ENCODE measurements at regions not wholly inside any gene's neighbourhood (a gene's known extent, or its start where the extent isn't known, plus 50 kb on each side); places are given as distances from the start of the nearest gene placed in this dataset.
"Not testable (repeated sequence)": the region's sequence is repeated elsewhere in the genome, so short reads cannot be mapped to it uniquely, and the experiment has no call there.

GRCh38 chr2:62398356-62398755 is 107.6 kb downstream of the TMEM17 start:
- H3K36me3 ChIP-seq (ENCODE audit: insufficient read depth, low read length) = no peaks in the 10 kb centered on the region
- H4K20me1 ChIP-seq (ENCODE audit: insufficient read depth, low read length) = no peaks in the 10 kb centered on the region
- H3K4me3 ChIP-seq (ENCODE audit: insufficient read depth, low read length) = no peak overlapping the region
- no peak overlapping the region for H3K27ac ChIP-seq (ENCODE audit: low read depth, low read length)
- no peak overlapping the region for H3K4me2 ChIP-seq (ENCODE audit: insufficient read depth, low read length)
- no peak overlapping the region for H2AFZ ChIP-seq (ENCODE audit: low read length)
- H3K9me3 ChIP-seq (ENCODE audit: low read depth, low read length) = no peaks in the 10 kb centered on the region
- H3K4me1 ChIP-seq (ENCODE audit: insufficient read depth, low read length) = no peaks in the 10 kb centered on the region
- H3K27me3 ChIP-seq (ENCODE audit: insufficient read depth, low read length) = no peaks in the 10 kb centered on the region
- TF ChIP-seq CTCF (IDR thresholded peaks at IDR 0.05; ENCODE audit: extremely low read depth, low read depth, low read length) = no peak
- no peaks in the 10 kb centered on the region for H3K79me2 ChIP-seq (ENCODE audit: insufficient read depth, low read length)
- no peak for DNase-seq (ENCODE audit: insufficient read length, low spot score, missing footprints)

- Histone ChIP-seq H3K4me3 (ENCODE audit: insufficient read depth, low read length) (no peak overlapping the region), H3K4me2 (ENCODE audit: insufficient read depth, low read length) (no peak overlapping the region), H4K20me1 (ENCODE audit: insufficient read depth, low read length) (no peaks in the 10 kb centered on the region), H3K4me1 (ENCODE audit: insufficient read depth, low read length) (no peaks in the 10 kb centered on the region), H3K36me3 (ENCODE audit: insufficient read depth, low read length) (no peaks in the 10 kb centered on the region), H3K79me2 (ENCODE audit: insufficient read depth, low read length) (no peaks in the 10 kb centered on the region), H3K27ac (ENCODE audit: low read depth, low read length) (no peak overlapping the region), H3K27me3 (ENCODE audit: insufficient read depth, low read length) (no peaks in the 10 kb centered on the region), H2AFZ (ENCODE audit: low read length) (no peak overlapping the region), H3K9me3 (ENCODE audit: low read depth, low read length) (no peaks in the 10 kb centered on the region)
- TF ChIP-seq CTCF (IDR thresholded peaks at IDR 0.05; ENCODE audit: extremely low read depth, low read depth, low read length) = no peak
- DNase-seq (ENCODE audit: insufficient read length, low spot score, missing footprints) = no peak
These were observed 109.1 kb downstream of the TMEM17 start for GRCh38 chr2:62396880-62397279.

GRCh38 chr2:62393293-62393692 is 112.7 kb downstream of the TMEM17 start:
- no peak overlapping the region for H3K27ac ChIP-seq (ENCODE audit: low read depth, low read length)
- H3K4me3 ChIP-seq (ENCODE audit: insufficient read depth, low read length) = no peak overlapping the region
- no peaks in the 10 kb centered on the region for H4K20me1 ChIP-seq (ENCODE audit: insufficient read depth, low read length)
- H3K4me2 ChIP-seq (ENCODE audit: insufficient read depth, low read length) = no peak overlapping the region
- H3K79me2 ChIP-seq (ENCODE audit: insufficient read depth, low read length) = no peaks in the 10 kb centered on the region
- no peaks in the 10 kb centered on the region for H3K4me1 ChIP-seq (ENCODE audit: insufficient read depth, low read length)
- H3K27me3 ChIP-seq (ENCODE audit: insufficient read depth, low read length) = no peaks in the 10 kb centered on the region
- no peak for DNase-seq (ENCODE audit: insufficient read length, low spot score, missing footprints)
- no peak for TF ChIP-seq CTCF (IDR thresholded peaks at IDR 0.05; ENCODE audit: extremely low read depth, low read depth, low read length)
- H3K9me3 ChIP-seq (ENCODE audit: low read depth, low read length) = no peaks in the 10 kb centered on the region
- H2AFZ ChIP-seq (ENCODE audit: low read length) = no peak overlapping the region
- no peaks in the 10 kb centered on the region for H3K36me3 ChIP-seq (ENCODE audit: insufficient read depth, low read length)

GRCh38 chr2:62391696-62392095 is 114.3 kb downstream of the TMEM17 start:
- TF ChIP-seq CTCF (IDR thresholded peaks at IDR 0.05; ENCODE audit: extremely low read depth, low read depth, low read length) = no peak
- Histone ChIP-seq H3K4me3 (ENCODE audit: insufficient read depth, low read length) (no peak overlapping the region), H3K4me1 (ENCODE audit: insufficient read depth, low read length) (no peaks in the 10 kb centered on the region), H2AFZ (ENCODE audit: low read length) (no peak overlapping the region), H3K36me3 (ENCODE audit: insufficient read depth, low read length) (no peaks in the 10 kb centered on the region), H3K27me3 (ENCODE audit: insufficient read depth, low read length) (no peaks in the 10 kb centered on the region), H3K4me2 (ENCODE audit: insufficient read depth, low read length) (no peak overlapping the region), H3K79me2 (ENCODE audit: insufficient read depth, low read length) (no peaks in the 10 kb centered on the region), H3K9me3 (ENCODE audit: low read depth, low read length) (no peaks in the 10 kb centered on the region), H3K27ac (ENCODE audit: low read depth, low read length) (no peak overlapping the region), H4K20me1 (ENCODE audit: insufficient read depth, low read length) (no peaks in the 10 kb centered on the region)
- no peak for DNase-seq (ENCODE audit: insufficient read length, low spot score, missing footprints)

GRCh38 chr2:62386378-62386777 is 119.6 kb downstream of the TMEM17 start:
- H3K9me3 ChIP-seq (ENCODE audit: low read depth, low read length); H4K20me1 ChIP-seq (ENCODE audit: insufficient read depth, low read length); H3K36me3 ChIP-seq (ENCODE audit: insufficient read depth, low read length); H3K4me1 ChIP-seq (ENCODE audit: insufficient read depth, low read length); H2AFZ ChIP-seq (ENCODE audit: low read length); H3K4me2 ChIP-seq (ENCODE audit: insufficient read depth, low read length); H3K79me2 ChIP-seq (ENCODE audit: insufficient read depth, low read length); H3K27me3 ChIP-seq (ENCODE audit: insufficient read depth, low read length); H3K4me3 ChIP-seq (ENCODE audit: insufficient read depth, low read length); H3K27ac ChIP-seq (ENCODE audit: low read depth, low read length); DNase-seq (ENCODE audit: insufficient read length, low spot score, missing footprints): not testable (repeated sequence)

Measured in osteoblast (primary cell).